Muscle layer of duodenum (tissue), 2 donors: ENCODE measurements at regions not wholly inside any gene's neighbourhood (a gene's known extent, or its start where the extent isn't known, plus 50 kb on each side); places are given as distances from the start of the nearest gene placed in this dataset.
"Not testable (repeated sequence)": the region's sequence is repeated elsewhere in the genome, so short reads cannot be mapped to it uniquely, and the experiment has no call there.

Experiments
- H3K27ac ChIP-seq: one replicate; pipeline ENCODE4 v1.7.0; 2013; ENCODE audit warnings: mild to moderate bottlenecking, low read length
- H3K27me3 ChIP-seq: one replicate; pipeline ENCODE4 v1.7.0; 2013; ENCODE audit warnings: low read depth, mild to moderate bottlenecking, control low read depth, low read length
- H3K36me3 ChIP-seq, 2 donors: one replicate each; pipeline ENCODE4 v1.7.0; 2013; ENCODE audit warnings: low read length in 2 of 2, control low read depth in 1 of 2, mild to moderate bottlenecking in 1 of 2; ENCODE audit not compliant: insufficient read depth in 2 of 2, control insufficient read depth in 1 of 2
- H3K4me1 ChIP-seq, 2 donors: one replicate each; pipeline ENCODE4 v1.7.0; 2013; ENCODE audit warnings: low read length in 2 of 2, mild to moderate bottlenecking in 2 of 2, control low read depth in 1 of 2, moderate library complexity in 1 of 2; ENCODE audit not compliant: insufficient read depth in 2 of 2, control insufficient read depth in 1 of 2
- H3K4me3 ChIP-seq, 2 donors: one replicate each; pipeline ENCODE4 v1.7.0; 2013; ENCODE audit warnings: low read length in 2 of 2, low read depth in 1 of 2, mild to moderate bottlenecking in 1 of 2
- H3K9me3 ChIP-seq, 2 donors: one replicate each; pipeline ENCODE4 v1.7.0; 2013; ENCODE audit warnings: low read length in 2 of 2, control low read depth in 1 of 2, mild to moderate bottlenecking in 1 of 2; ENCODE audit not compliant: control insufficient read depth in 1 of 2
- donor health status: healthy.

DNA sequence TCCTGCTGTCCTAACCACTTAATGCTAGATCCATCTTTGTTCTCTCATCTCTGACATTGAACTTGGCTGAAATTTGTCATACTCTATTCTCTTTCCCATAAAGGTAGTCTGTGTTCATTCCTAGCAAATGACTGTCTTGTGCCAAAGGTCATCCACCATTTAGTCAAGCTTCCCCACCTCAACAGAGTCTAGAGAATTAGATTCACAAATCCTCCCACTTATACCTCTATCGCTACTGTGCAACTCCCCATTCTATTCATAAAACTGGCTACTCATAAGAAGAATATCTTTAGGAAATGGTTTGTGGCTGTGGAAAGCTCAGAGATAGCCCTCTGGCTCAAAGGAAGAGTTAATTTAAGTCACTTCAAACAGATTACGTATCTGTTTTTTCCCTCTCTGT, 59.7 kb upstream of the MBNL1 start:
- Histone ChIP-seq H3K9me3 (no peaks in the 10 kb centered on the region), H3K4me1 (peaks cover 4 to 7% of the 10 kb centered on the region in 2 donors), H3K4me3 (no peak overlapping the region), H3K36me3 (no peaks in the 10 kb centered on the region), H3K27me3 (no peaks in the 10 kb centered on the region), H3K27ac (no peak overlapping the region)

DNA sequence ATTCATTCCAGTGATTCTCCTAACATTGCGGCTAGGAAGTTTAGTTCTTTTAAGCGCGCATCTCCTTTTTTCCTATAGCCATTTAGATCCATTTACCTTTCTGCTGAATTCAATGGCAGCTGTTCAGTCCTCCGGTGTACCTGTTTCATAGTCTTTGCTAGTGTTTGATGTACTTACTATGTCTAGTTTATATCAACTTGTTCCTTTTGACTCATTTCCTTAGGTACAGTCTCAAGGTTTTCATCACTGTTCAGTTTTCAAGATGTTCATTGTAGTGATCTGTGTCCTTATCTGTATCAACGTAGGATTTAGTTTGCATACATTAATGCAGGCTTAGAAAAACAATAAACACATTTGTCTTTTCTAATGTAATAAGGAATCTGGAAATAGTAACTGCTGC, 59.0 kb upstream of the MBNL1 start:
- no peaks in the 10 kb centered on the region for H3K36me3 ChIP-seq
- H3K4me3 ChIP-seq = no peak overlapping the region
- no peaks in the 10 kb centered on the region for H3K9me3 ChIP-seq
- peaks cover 4 to 7% of the 10 kb centered on the region in 2 donors for H3K4me1 ChIP-seq
- H3K27ac ChIP-seq = no peak overlapping the region
- H3K27me3 ChIP-seq = no peaks in the 10 kb centered on the region

DNA sequence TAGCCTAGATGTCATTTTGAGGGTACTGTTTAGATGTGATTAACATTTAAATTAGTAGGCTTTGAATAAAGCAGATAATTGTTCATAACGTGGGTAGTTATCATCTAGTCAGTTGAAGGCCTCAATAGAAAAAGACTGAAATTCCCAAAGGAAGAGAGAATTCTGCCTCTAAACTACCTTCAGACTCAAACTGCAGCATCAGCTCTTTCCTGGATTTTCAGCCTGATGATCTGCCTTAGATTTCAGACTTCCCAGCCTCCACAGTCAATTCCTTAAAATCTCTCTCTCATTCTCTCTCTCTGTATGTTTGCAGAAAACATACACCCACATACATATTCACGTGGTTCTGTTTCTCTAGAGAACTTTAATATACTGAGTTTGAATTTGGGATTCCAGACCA, 58.0 kb upstream of the MBNL1 start:
- H3K27me3 ChIP-seq = no peaks in the 10 kb centered on the region
- H3K27ac ChIP-seq = no peak overlapping the region
- no peaks in the 10 kb centered on the region for H3K9me3 ChIP-seq
- no peak overlapping the region for H3K4me3 ChIP-seq
- H3K36me3 ChIP-seq = no peaks in the 10 kb centered on the region
- H3K4me1 ChIP-seq = peaks cover 4 to 7% of the 10 kb centered on the region in 2 donors

DNA sequence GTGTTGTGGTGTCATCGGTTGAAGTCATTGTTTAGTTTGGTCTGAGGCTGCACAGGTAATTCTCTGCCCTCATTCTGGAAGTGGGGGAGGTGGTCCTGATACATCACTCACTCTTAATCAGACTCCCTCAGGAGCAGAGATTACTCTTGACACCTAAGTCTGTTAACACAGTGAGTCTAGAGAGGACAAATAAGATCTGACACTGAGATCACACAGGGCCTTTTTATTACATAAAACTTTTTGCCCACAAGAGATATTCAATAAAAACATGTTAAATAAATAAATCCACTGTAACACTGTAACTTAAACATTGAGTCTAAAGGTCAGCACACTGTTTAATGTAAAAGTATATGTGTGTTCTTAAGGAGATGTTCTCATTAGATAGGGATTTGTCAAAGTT, 57.1 kb upstream of the MBNL1 start:
- Histone ChIP-seq H3K9me3 (no peaks in the 10 kb centered on the region), H3K27ac (no peak overlapping the region), H3K36me3 (no peaks in the 10 kb centered on the region), H3K4me1 (peaks cover 3 to 4% of the 10 kb centered on the region in 2 donors), H3K27me3 (no peaks in the 10 kb centered on the region), H3K4me3 (no peak overlapping the region)

DNA sequence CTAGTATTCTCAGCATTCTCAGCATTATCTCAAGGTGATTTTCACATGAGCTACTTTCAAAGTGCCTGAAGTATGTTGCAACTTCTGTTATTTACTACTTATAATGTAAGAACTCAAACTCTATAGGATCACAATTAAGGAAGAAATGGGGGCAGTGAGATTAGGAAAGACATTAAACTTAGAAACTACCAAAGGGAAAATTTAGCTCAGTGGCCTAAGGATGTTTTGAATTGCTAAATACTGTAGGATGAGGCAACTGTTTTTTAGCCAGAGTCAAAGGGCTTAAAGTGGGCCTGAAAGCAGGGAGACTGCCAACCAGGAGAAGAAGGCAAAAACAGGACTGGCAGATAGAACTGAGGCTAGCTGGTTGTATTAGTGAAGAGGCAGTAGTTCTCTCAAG, 55.5 kb upstream of the MBNL1 start:
- Histone ChIP-seq H3K27me3 (no peaks in the 10 kb centered on the region), H3K27ac (peak overlapping the region; percentile 46), H3K9me3 (no peaks in the 10 kb centered on the region), H3K36me3 (no peaks in the 10 kb centered on the region), H3K4me3 (no peak overlapping the region), H3K4me1 (peaks cover 0 to 3% of the 10 kb centered on the region in 2 donors)

DNA sequence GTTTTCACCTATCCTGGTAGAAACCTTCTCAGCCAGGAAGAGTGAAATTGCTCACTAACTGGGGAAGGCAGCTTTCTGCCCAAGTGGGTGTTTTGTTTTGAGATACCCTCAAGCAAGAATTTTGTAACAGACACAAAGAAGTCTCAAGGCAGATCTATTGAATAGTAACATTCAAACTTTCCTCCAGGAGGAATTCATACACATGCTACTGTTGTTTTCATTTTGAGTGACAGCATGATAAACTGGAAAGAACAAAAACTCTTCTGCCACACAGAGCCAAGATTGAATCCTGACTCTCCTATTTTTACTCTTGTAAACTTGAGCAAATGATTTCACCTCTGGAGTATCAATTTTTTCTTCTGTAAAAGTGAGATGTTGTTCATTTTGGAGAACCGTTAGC, 54.8 kb upstream of the MBNL1 start:
- Histone ChIP-seq H3K4me3 (no peak overlapping the region), H3K27me3 (no peaks in the 10 kb centered on the region), H3K4me1 (peaks cover 0 to 3% of the 10 kb centered on the region in 2 donors), H3K27ac (no peak overlapping the region), H3K9me3 (no peaks in the 10 kb centered on the region), H3K36me3 (no peaks in the 10 kb centered on the region)

DNA sequence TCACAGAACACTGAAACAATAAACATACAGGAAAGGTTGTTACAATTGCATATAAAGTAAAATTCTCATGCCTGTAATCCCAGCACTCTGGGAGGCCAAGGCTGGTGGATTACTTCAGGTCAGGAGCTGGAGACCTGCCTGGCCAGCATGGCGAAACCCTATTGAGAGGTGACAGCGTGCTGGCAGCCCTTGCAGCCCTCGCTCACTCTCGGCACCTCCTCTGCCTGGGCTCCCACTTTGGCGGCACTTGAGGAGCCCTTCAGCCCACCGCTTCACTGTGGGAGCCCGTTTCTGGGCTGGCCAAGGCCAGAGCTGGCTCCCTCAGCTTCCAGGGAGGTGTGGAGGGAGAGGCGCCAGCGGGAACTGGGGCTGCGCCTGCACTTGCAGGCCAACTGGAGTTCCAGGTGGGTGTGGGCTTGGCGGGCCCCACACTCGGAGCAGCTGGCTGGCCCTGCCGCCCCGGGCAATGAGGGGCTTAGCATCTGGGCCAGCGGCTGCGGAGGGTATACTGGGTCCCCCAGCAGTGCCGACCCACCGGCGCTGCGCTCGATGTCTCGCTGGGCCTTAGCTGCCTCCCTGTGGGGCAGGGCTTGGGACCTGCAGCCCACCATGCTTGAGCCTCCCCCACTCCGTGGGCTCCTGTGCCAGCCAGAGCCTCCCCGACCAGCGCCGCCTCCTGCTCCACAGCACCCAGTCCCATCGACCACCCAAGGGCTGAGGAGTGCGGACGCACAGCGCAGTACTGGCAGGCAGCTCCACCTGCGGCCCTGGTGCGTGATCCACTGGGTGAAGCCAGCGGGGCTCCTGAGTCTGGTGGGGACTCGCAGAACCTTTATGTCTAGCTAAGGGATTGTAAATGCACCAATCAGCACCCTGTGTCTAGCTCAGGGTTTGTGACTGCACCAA, 51.5 kb upstream of the MBNL1 start:
- H3K27ac ChIP-seq, H3K4me3 ChIP-seq: not testable (repeated sequence)
- H3K4me1 ChIP-seq = peaks cover 0 to 10% of the 10 kb centered on the region in 2 donors

DNA sequence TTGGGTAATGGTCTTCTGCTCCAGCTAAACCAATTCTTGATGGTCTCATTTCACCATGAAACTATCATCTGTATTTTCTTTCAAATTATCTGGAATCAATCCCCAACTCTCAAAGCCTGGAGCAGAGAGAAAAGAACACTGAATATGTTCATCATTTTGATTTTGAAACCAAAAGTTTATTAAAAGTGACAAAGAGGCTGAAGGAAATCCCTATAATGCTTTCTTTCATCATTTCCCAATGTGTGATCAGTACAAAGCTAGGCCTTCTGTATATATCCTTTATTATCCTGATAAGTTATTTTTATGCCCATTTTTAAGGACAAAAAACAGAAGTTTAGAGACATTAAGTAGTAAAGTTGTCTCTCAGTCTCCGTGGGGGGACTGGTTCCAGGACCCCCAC, 50.1 kb upstream of the MBNL1 start:
- Histone ChIP-seq H3K4me3 (no peak overlapping the region), H3K4me1 (peaks cover 0 to 16% of the 10 kb centered on the region in 2 donors), H3K27me3 (no peaks in the 10 kb centered on the region), H3K27ac (peak overlapping the region; percentile 3), H3K36me3 (no peaks in the 10 kb centered on the region), H3K9me3 (no peaks in the 10 kb centered on the region)

More for the DNA sequence above, 51.5 kb upstream of the MBNL1 start:
- not testable (repeated sequence) for H3K27me3 ChIP-seq, H3K36me3 ChIP-seq, H3K9me3 ChIP-seq
